Nephron progenitor cell (in vitro differentiated cells): ENCODE measurements at regions not wholly inside any gene's neighbourhood (a gene's known extent, or its start where the extent isn't known, plus 50 kb on each side); places are given as distances from the start of the nearest gene placed in this dataset.

Experiments
- DNase-seq: peaks from one replicate; pipeline ENCODE4 v3.0.0; 2021
- H3K27ac Mint-ChIP-seq: 2 replicates; pipeline ENCODE4 v1.8.0; 2021; ENCODE audit warnings: mild to moderate bottlenecking, moderate library complexity, mixed read lengths
- H3K27me3 Mint-ChIP-seq: 2 replicates; pipeline ENCODE4 v1.8.0; 2021; ENCODE audit warnings: mild to moderate bottlenecking, low read depth, mixed read lengths; ENCODE audit not compliant: poor library complexity
- H3K36me3 Mint-ChIP-seq: 2 replicates; pipeline ENCODE4 v1.8.0; 2021; ENCODE audit warnings: low read depth, mixed read lengths
- H3K4me1 Mint-ChIP-seq: 2 replicates; pipeline ENCODE4 v1.8.0; 2021; ENCODE audit warnings: mixed read lengths
- H3K4me3 Mint-ChIP-seq: 2 replicates; pipeline ENCODE4 v1.8.0; 2021; ENCODE audit warnings: mild to moderate bottlenecking, moderate library complexity, mixed read lengths
- H3K9me3 Mint-ChIP-seq: 2 replicates; pipeline ENCODE4 v1.8.0; 2021; ENCODE audit warnings: mild to moderate bottlenecking, moderate library complexity, mixed read lengths
- TF ChIP-seq, protein P1 (sequence below): fragments of 200-600 bp; sonication (generic); IDR thresholded peaks from 2 replicates; pipeline ENCODE4 v1.5.0; 2021; ENCODE audit warnings: antibody characterized with exemption

- peaks cover 4% of the 10 kb centered on the region for H3K36me3 Mint-ChIP-seq
- H3K4me3 Mint-ChIP-seq = no peak overlapping the region
- H3K9me3 Mint-ChIP-seq = peaks cover 3% of the 10 kb centered on the region
- no peak for DNase-seq
- TF ChIP-seq, protein P1, sequence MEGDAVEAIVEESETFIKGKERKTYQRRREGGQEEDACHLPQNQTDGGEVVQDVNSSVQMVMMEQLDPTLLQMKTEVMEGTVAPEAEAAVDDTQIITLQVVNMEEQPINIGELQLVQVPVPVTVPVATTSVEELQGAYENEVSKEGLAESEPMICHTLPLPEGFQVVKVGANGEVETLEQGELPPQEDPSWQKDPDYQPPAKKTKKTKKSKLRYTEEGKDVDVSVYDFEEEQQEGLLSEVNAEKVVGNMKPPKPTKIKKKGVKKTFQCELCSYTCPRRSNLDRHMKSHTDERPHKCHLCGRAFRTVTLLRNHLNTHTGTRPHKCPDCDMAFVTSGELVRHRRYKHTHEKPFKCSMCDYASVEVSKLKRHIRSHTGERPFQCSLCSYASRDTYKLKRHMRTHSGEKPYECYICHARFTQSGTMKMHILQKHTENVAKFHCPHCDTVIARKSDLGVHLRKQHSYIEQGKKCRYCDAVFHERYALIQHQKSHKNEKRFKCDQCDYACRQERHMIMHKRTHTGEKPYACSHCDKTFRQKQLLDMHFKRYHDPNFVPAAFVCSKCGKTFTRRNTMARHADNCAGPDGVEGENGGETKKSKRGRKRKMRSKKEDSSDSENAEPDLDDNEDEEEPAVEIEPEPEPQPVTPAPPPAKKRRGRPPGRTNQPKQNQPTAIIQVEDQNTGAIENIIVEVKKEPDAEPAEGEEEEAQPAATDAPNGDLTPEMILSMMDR = no peak
- H3K27me3 Mint-ChIP-seq = peaks cover 3% of the 10 kb centered on the region
- no peak overlapping the region for H3K27ac Mint-ChIP-seq
- H3K4me1 Mint-ChIP-seq = peaks cover 5% of the 10 kb centered on the region
Observed at GRCh38 chr3:67733269-67733950, 79.0 kb upstream of the SUCLG2 start.

DNA sequence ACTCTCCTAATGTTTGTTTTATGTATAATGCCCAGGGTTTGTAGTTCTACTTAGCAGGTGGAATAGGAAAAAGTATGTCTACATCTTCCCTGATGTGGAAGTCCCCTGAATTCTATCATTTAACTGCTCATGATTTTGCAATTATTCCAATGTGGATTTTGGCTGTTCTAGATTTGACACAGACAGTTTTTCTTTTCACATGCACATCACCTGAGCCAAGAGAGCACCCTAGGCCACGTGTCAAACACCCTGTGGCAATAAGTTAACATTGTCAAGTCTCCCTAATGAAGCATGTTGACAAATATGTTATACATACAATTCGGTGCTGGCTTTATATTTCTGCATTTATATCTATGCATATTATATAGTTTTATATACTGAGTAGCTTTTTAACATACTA is 70.0 kb upstream of the SUCLG2 start:
- no peaks in the 10 kb centered on the region for H3K4me1 Mint-ChIP-seq
- DNase-seq = no peak
- peaks cover 41% of the 10 kb centered on the region for H3K9me3 Mint-ChIP-seq
- H3K36me3 Mint-ChIP-seq = peaks cover 25% of the 10 kb centered on the region
- TF ChIP-seq, protein P1 = no peak
- no peak overlapping the region for H3K27ac Mint-ChIP-seq
- no peaks in the 10 kb centered on the region for H3K27me3 Mint-ChIP-seq
- no peak overlapping the region for H3K4me3 Mint-ChIP-seq

- H3K36me3 Mint-ChIP-seq = peaks cover 25% of the 10 kb centered on the region
- no peaks in the 10 kb centered on the region for H3K27me3 Mint-ChIP-seq
Observed at GRCh38 chr3:67723863-67724262, 69.5 kb upstream of the SUCLG2 start.

DNA sequence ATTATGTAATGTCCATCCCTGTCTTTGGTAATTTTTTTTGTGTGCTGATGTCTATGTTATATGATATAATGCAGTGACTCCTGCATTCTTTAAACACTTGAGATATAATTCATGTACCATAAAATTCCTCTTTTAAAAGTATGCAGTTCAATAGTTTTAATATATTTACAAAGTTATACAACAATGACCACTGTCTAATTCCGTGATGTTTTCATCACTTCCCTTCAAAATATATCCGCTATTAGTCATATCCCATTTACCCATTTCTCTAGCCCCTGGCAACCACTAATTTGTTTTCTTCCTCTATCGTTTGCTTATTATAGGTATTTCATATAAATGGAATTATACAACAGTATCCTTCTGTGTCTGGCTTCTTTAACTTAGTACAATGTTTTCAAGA is 64.9 kb upstream of the SUCLG2 start:
- Mint-ChIP-seq H3K27me3 (no peaks in the 10 kb centered on the region), H3K4me3 (no peak overlapping the region), H3K36me3 (peaks cover 8% of the 10 kb centered on the region), H3K4me1 (no peaks in the 10 kb centered on the region), H3K27ac (no peak overlapping the region), H3K9me3 (peaks cover 22% of the 10 kb centered on the region)
- no peak for DNase-seq
- TF ChIP-seq, protein P1 = no peak

More at GRCh38 chr3:67723863-67724262, 69.5 kb upstream of the SUCLG2 start:
- peaks cover 41% of the 10 kb centered on the region for H3K9me3 Mint-ChIP-seq
- H3K4me3 Mint-ChIP-seq = no peak overlapping the region
- no peaks in the 10 kb centered on the region for H3K4me1 Mint-ChIP-seq
- no peak overlapping the region for H3K27ac Mint-ChIP-seq
- TF ChIP-seq, protein P1 = no peak
- no peak for DNase-seq

- H3K27ac Mint-ChIP-seq = no peak overlapping the region
- H3K9me3 Mint-ChIP-seq = peaks cover 8% of the 10 kb centered on the region
- peaks cover 7% of the 10 kb centered on the region for H3K36me3 Mint-ChIP-seq
- H3K27me3 Mint-ChIP-seq = peaks cover 3% of the 10 kb centered on the region
- TF ChIP-seq, protein P1 = no peak
- DNase-seq = no peak
- H3K4me1 Mint-ChIP-seq = no peaks in the 10 kb centered on the region
- no peak overlapping the region for H3K4me3 Mint-ChIP-seq
Observed at GRCh38 chr3:67715971-67716370, 61.6 kb upstream of the SUCLG2 start.
